B cell (primary cell): ENCODE measurements at regions not wholly inside any gene's neighbourhood (a gene's known extent, or its start where the extent isn't known, plus 50 kb on each side); places are given as distances from the start of the nearest gene placed in this dataset.

Experiments used
- ATAC-seq: fragments of 200-7000 bp; cut with Tn5 transposase; one replicate; pipeline ENCODE4 v1.10.0; 2021; ENCODE audit warnings: low read depth, mild to moderate bottlenecking, moderate number of reproducible peaks, moderate library complexity
- CTCF ChIA-PET: fragments of 350-600 bp; sonication (Branson Sonifier 250); formaldehyde crosslinking; loops from one replicate; lab custom pipeline; 2021; ENCODE audit warnings: antibody characterized with exemption, inconsistent platforms; lab: Charles Lee
- POLR2A ChIA-PET: fragments of 350-600 bp; sonication (Branson Sonifier 250); formaldehyde crosslinking; loops from one replicate; lab custom pipeline; 2021; ENCODE audit warnings: antibody characterized with exemption; lab: Charles Lee
- DNase-seq: peaks from one replicate; pipeline ENCODE4 v3.0.0; 2013
- H2AFZ ChIP-seq: 2 replicates; pipeline ENCODE4 v1.6.1; 2012; ENCODE audit warnings: mild to moderate bottlenecking, low read depth, low read length; ENCODE audit not compliant: insufficient read depth, poor library complexity, severe bottlenecking
- H3K27ac ChIP-seq, 2 donors: 1 replicate in 1 of 2; 2 replicates in 1 of 2; pipeline ENCODE4 v1.5.1; 2012 to 2013; ENCODE audit warnings: low read length in 2 of 2, mild to moderate bottlenecking in 2 of 2, moderate library complexity in 1 of 2
- H3K27me3 ChIP-seq, 4 experiments: fragments of 200-600 bp in 1 of 4; sonication (generic) in 1 of 4; replicated peaks in 1 of 4; 1 replicate in 2 of 4; 2 replicates in 2 of 4; pipeline versions ENCODE4 v1.6.1 to v1.7.0; 2013 to 2016; ENCODE audit warnings: low read length in 3 of 4, mild to moderate bottlenecking in 2 of 4, mixed read lengths in 1 of 4, moderate library complexity in 1 of 4; ENCODE audit not compliant: insufficient read depth in 4 of 4, control insufficient read depth in 3 of 4; ENCODE audit errors: control extremely low read depth in 1 of 4
- H3K36me3 ChIP-seq, 2 experiments: replicated peaks in 1 of 2; 1 replicate in 1 of 2; 2 replicates in 1 of 2; pipeline versions ENCODE4 v1.6.1 to v1.7.1; 2013; ENCODE audit warnings: low read length in 1 of 2; ENCODE audit not compliant: insufficient read depth in 2 of 2, control insufficient read depth in 1 of 2; ENCODE audit errors: control extremely low read depth in 1 of 2, extremely low read depth in 1 of 2
- H3K4me1 ChIP-seq, 2 donors: fragments of 200-600 bp in 1 of 2; sonication (generic) in 1 of 2; 1 replicate in 1 of 2; 2 replicates in 1 of 2; pipeline versions ENCODE4 v1.5.1 to v1.6.1; 2013 to 2017; ENCODE audit warnings: low read length in 2 of 2; ENCODE audit not compliant: control insufficient read depth in 2 of 2, insufficient read depth in 2 of 2
- H3K4me2 ChIP-seq: replicated peaks from 2 replicates; pipeline ENCODE3; 2012; ENCODE audit warnings: mild to moderate bottlenecking, low read depth, low read length; ENCODE audit not compliant: poor library complexity, severe bottlenecking
- H3K4me3 ChIP-seq, 5 experiments: fragments of 200-600 bp in 1 of 5; sonication (generic) in 1 of 5; 1 replicate in 3 of 5; 2 replicates in 2 of 5; pipeline versions ENCODE4 v1.5.1 to v1.7.0; 2011 to 2016; ENCODE audit warnings: low read length in 4 of 5, mild to moderate bottlenecking in 4 of 5, low read depth in 2 of 5, control low read depth in 1 of 5, moderate library complexity in 1 of 5; ENCODE audit not compliant: insufficient read depth in 1 of 5; ENCODE audit errors: control extremely low read depth in 1 of 5, extremely low read depth in 1 of 5
- H3K79me2 ChIP-seq: fragments of 200-600 bp; sonication (generic); one replicate; pipeline ENCODE4 v1.6.0; 2016; ENCODE audit warnings: low read length; ENCODE audit not compliant: control insufficient read depth, insufficient read depth
- H3K9ac ChIP-seq: fragments of 200-600 bp; sonication (generic); 2 replicates; pipeline ENCODE4 v1.6.1; 2017; ENCODE audit warnings: mild to moderate bottlenecking, low read length, moderate library complexity
- H3K9me3 ChIP-seq, 3 donors: one replicate each; pipeline versions ENCODE4 v1.6.1 to v1.7.1; 2013; ENCODE audit warnings: low read length in 2 of 3; ENCODE audit not compliant: control insufficient read depth in 2 of 3, insufficient read depth in 1 of 3; ENCODE audit errors: control extremely low read depth in 1 of 3
- H4K20me1 ChIP-seq: 2 replicates; pipeline ENCODE4 v1.6.0; 2012; ENCODE audit warnings: mild to moderate bottlenecking, low read length; ENCODE audit not compliant: insufficient read depth, control insufficient read depth, poor library complexity, severe bottlenecking
- H3K27ac Mint-ChIP-seq: one replicate; pipeline ENCODE4 v1.8.0; 2021; ENCODE audit warnings: mixed read lengths
- H3K27me3 Mint-ChIP-seq: one replicate; pipeline ENCODE4 v1.8.0; 2021; ENCODE audit warnings: mixed read lengths
- H3K4me1 Mint-ChIP-seq: one replicate; pipeline ENCODE4 v1.8.0; 2021; ENCODE audit warnings: mixed read lengths
- H3K4me3 Mint-ChIP-seq: one replicate; pipeline ENCODE4 v1.8.0; 2021; ENCODE audit warnings: mixed read lengths
- H3K9me3 Mint-ChIP-seq: one replicate; pipeline ENCODE4 v1.8.0; 2022; ENCODE audit warnings: mixed read lengths; ENCODE audit not compliant: insufficient read depth
- CTCF ChIP-seq: fragments of 200-600 bp; IDR thresholded peaks from one replicate; pipeline ENCODE4 v1.8.0; 2022; ENCODE audit warnings: antibody characterized with exemption, mild to moderate bottlenecking
- EZH2 ChIP-seq: IDR thresholded peaks from 2 replicates; pipeline ENCODE4 v1.6.1; 2012; ENCODE audit warnings: borderline replicate concordance, low read depth, mild to moderate bottlenecking, moderate library complexity, low read length; ENCODE audit not compliant: insufficient read depth, poor library complexity, severe bottlenecking
- WGBS: methylation state at CpG from one replicate; pipeline ENCODE4 v1.1.5; 2013; ENCODE audit warnings: missing lambda C conversion rate; ENCODE audit not compliant: insufficient coverage; 5-methylcytosine and 5-hydroxymethylcytosine counted together
- intact Hi-C: fragments of 100-400 bp; cut with micrococcal nuclease; formaldehyde crosslinking; loops from one replicate; pipeline ENCODE4 v1.10.0; 2022

GRCh38 chr1:101161619-101162018 is 75.2 kb upstream of the S1PR1 start:
- TF ChIP-seq EZH2: no peak
- TF ChIP-seq CTCF: no peak
- ChIA-PET POLR2A (no interaction called here), CTCF (interaction anchor here (1.0 kb wide), 1 partner anchor 49 kb away, joined by 5 read pairs; no protein-coding TSS in a partner anchor)
- H3K4me1 Mint-ChIP-seq: no peaks in the 10 kb centered on the region
- no peak overlapping the region for H2AFZ ChIP-seq
- no peaks in the 10 kb centered on the region for H3K27me3 Mint-ChIP-seq
- peaks cover 0 to 2% (median 0%) of the 10 kb centered on the region in 3 donors for H3K9me3 ChIP-seq
- H3K27ac Mint-ChIP-seq: no peak overlapping the region
- no peak overlapping the region for H3K4me2 ChIP-seq
- intact Hi-C loops: no loop called here
- no peaks in the 10 kb centered on the region for H3K79me2 ChIP-seq
- no peak overlapping the region for H3K27ac ChIP-seq
- H3K4me3 ChIP-seq: no peak overlapping the region
- H3K27me3 ChIP-seq: no peaks in the 10 kb centered on the region
- no peaks in the 10 kb centered on the region for H3K4me1 ChIP-seq
- ATAC-seq (no peak), DNase-seq (no peak)
- no peak overlapping the region for H3K4me3 Mint-ChIP-seq
- H4K20me1 ChIP-seq: no peaks in the 10 kb centered on the region
- no peak overlapping the region for H3K9ac ChIP-seq
- H3K36me3 ChIP-seq: no peaks in the 10 kb centered on the region
- H3K9me3 Mint-ChIP-seq: no peaks in the 10 kb centered on the region
- whole genome bisulfite sequencing: no CpG with 5 or more reads among the region's 3 CpGs

- Histone ChIP-seq H3K36me3 (no peaks in the 10 kb centered on the region), H3K4me2 (no peak overlapping the region), H3K4me3 (no peak overlapping the region), H3K27ac (no peak overlapping the region), H3K79me2 (no peaks in the 10 kb centered on the region), H2AFZ (no peak overlapping the region), H3K4me1 (no peaks in the 10 kb centered on the region), H4K20me1 (no peaks in the 10 kb centered on the region), H3K27me3 (no peaks in the 10 kb centered on the region), H3K9me3 (peaks cover 0 to 2% (median 0%) of the 10 kb centered on the region in 3 donors), H3K9ac (no peak overlapping the region)
- H3K9me3 Mint-ChIP-seq: no peaks in the 10 kb centered on the region
- no CpG with 5 or more reads among the region's 2 CpGs for WGBS
- CTCF ChIA-PET: no interaction called here
- ATAC-seq: no peak
- no peak overlapping the region for H3K4me3 Mint-ChIP-seq
- H3K27me3 Mint-ChIP-seq: no peaks in the 10 kb centered on the region
- H3K4me1 Mint-ChIP-seq: no peaks in the 10 kb centered on the region
- POLR2A ChIA-PET: no interaction called here
- H3K27ac Mint-ChIP-seq: no peak overlapping the region
- no peak for DNase-seq
- intact Hi-C loops: no loop called here
- no peak for TF ChIP-seq EZH2
- TF ChIP-seq CTCF: no peak
These were observed 78.4 kb upstream of the S1PR1 start for GRCh38 chr1:101158424-101158823.
